IMR-90 (cell line): ENCODE measurements at regions not wholly inside any gene's neighbourhood (a gene's known extent, or its start where the extent isn't known, plus 50 kb on each side); places are given as distances from the start of the nearest gene placed in this dataset.

Source experiments
- ATAC-seq: fragments of 200-7000 bp; cut with Tn5 transposase; 2 replicates; pipeline ENCODE4 v1.9.1; 2020; ENCODE audit warnings: low read depth, mild to moderate bottlenecking, moderate library complexity
- BruUV-seq: library from RNA; stranded (reverse); fragments of 400-500 nt; replicated peaks from 2 replicates; lab custom pipeline; 2021; lab: Mats Ljungman, UMichigan
- CTCF ChIA-PET: fragments of 300-600 bp; formaldehyde crosslinking; extraction: SDS; loops from one replicate; lab custom pipeline; 2021; ENCODE audit warnings: antibody characterized with exemption; lab: Yijun Ruan, JAX
- POLR2A ChIA-PET: fragments of 300-600 bp; sonication (Branson Sonifier 250); formaldehyde crosslinking; loops from one replicate; lab custom pipeline; 2022; ENCODE audit warnings: antibody characterized with exemption; ENCODE audit not compliant: unreplicated experiment; lab: Charles Lee
- DNase-seq: peaks from one replicate; pipeline ENCODE4 v3.0.0; 2013
- H2AFZ ChIP-seq: replicated peaks from 2 replicates; pipeline ENCODE3; 2013; ENCODE audit warnings: low read length, mild to moderate bottlenecking; ENCODE audit not compliant: poor library complexity
- H2AK5ac ChIP-seq: 2 replicates; pipeline ENCODE4 v1.6.1; 2013; ENCODE audit warnings: low read depth, low read length, inconsistent platforms
- H2AK9ac ChIP-seq: replicated peaks from 2 replicates; pipeline ENCODE3; 2013; ENCODE audit warnings: mild to moderate bottlenecking, low read depth, low read length, moderate library complexity; ENCODE audit not compliant: poor library complexity
- H2BK120ac ChIP-seq: 2 replicates; pipeline ENCODE4 v1.6.1; 2013; ENCODE audit warnings: low read depth, low read length, inconsistent platforms
- H2BK15ac ChIP-seq: 3 replicates; pipeline ENCODE4 v1.6.1; 2013; ENCODE audit warnings: low read depth, low read length, inconsistent platforms
- H2BK20ac ChIP-seq: 2 replicates; pipeline ENCODE4 v1.6.1; 2013; ENCODE audit warnings: low read depth, mild to moderate bottlenecking, inconsistent platforms, low read length, moderate library complexity
- H2BK5ac ChIP-seq: 2 replicates; pipeline ENCODE4 v1.6.1; 2013; ENCODE audit warnings: mild to moderate bottlenecking, low read depth, low read length, inconsistent platforms; ENCODE audit not compliant: poor library complexity, severe bottlenecking
- H3K14ac ChIP-seq: replicated peaks from 2 replicates; pipeline ENCODE4 v1.6.1; 2013; ENCODE audit warnings: low read depth, low read length, inconsistent platforms
- H3K18ac ChIP-seq: 2 replicates; pipeline ENCODE4 v1.6.1; 2013; ENCODE audit warnings: low read depth, low read length, control low read depth
- H3K23ac ChIP-seq: 2 replicates; pipeline ENCODE4 v1.6.1; 2013; ENCODE audit warnings: low read depth, low read length, inconsistent platforms
- H3K27ac ChIP-seq: 2 replicates; pipeline ENCODE4 v1.5.1; 2013; ENCODE audit warnings: mild to moderate bottlenecking, control low read depth, low read length; ENCODE audit not compliant: insufficient read depth
- H3K27me3 ChIP-seq: 2 replicates; pipeline ENCODE4 v1.6.1; 2013; ENCODE audit warnings: low read length; ENCODE audit not compliant: control insufficient read depth, insufficient read depth
- H3K36me3 ChIP-seq: 2 replicates; pipeline ENCODE4 v1.6.1; 2013; ENCODE audit warnings: low read length, mixed read lengths; ENCODE audit not compliant: control insufficient read depth, insufficient read depth
- H3K4ac ChIP-seq: 2 replicates; pipeline ENCODE4 v1.6.1; 2013; ENCODE audit warnings: low read depth, low read length, inconsistent platforms
- H3K4me1 ChIP-seq: 2 replicates; pipeline ENCODE4 v1.6.1; 2013; ENCODE audit warnings: low read length, mixed read lengths; ENCODE audit not compliant: control insufficient read depth, insufficient read depth
- H3K4me2 ChIP-seq: 2 replicates; pipeline ENCODE4 v1.6.1; 2013; ENCODE audit warnings: low read depth, mild to moderate bottlenecking, control low read depth, low read length, moderate library complexity
- H3K4me3 ChIP-seq: 2 replicates; pipeline ENCODE4 v1.5.1; 2013; ENCODE audit warnings: low read depth, mild to moderate bottlenecking, control low read depth, low read length, moderate library complexity; ENCODE audit not compliant: insufficient read depth
- H3K56ac ChIP-seq: 2 replicates; pipeline ENCODE4 v1.6.1; 2013; ENCODE audit warnings: low read length, inconsistent platforms; ENCODE audit not compliant: insufficient read depth; ENCODE audit errors: extremely low read depth
- H3K79me1 ChIP-seq, 2 experiments: 2 replicates each; pipeline ENCODE4 v1.6.1; 2013; ENCODE audit warnings: low read length in 2 of 2, inconsistent platforms in 1 of 2, low read depth in 1 of 2
- H3K9ac ChIP-seq: 2 replicates; pipeline ENCODE4 v1.6.1; 2013; ENCODE audit warnings: low read depth, low read length, control low read depth
- H3K9me1 ChIP-seq: 2 replicates; pipeline ENCODE4 v1.6.1; 2013; ENCODE audit warnings: low read length, inconsistent platforms; ENCODE audit not compliant: insufficient read depth
- H3K9me3 ChIP-seq: 2 replicates; pipeline ENCODE4 v1.6.1; 2013; ENCODE audit warnings: low read length; ENCODE audit not compliant: control insufficient read depth, insufficient read depth
- H4K20me1 ChIP-seq: 2 replicates; pipeline ENCODE4 v1.6.1; 2013; ENCODE audit warnings: low read length, inconsistent platforms; ENCODE audit not compliant: insufficient read depth
- H4K5ac ChIP-seq: 2 replicates; pipeline ENCODE4 v1.6.1; 2013; ENCODE audit warnings: mild to moderate bottlenecking, low read depth, low read length, control low read depth
- H4K8ac ChIP-seq, 2 experiments: 2 replicates each; pipeline ENCODE4 v1.6.1; 2013; ENCODE audit warnings: low read depth in 2 of 2, low read length in 2 of 2, control low read depth in 1 of 2, inconsistent platforms in 1 of 2
- H4K91ac ChIP-seq: 2 replicates; pipeline ENCODE4 v1.6.1; 2013; ENCODE audit warnings: low read depth, low read length, inconsistent platforms; ENCODE audit not compliant: insufficient read depth
- CEBPB ChIP-seq: IDR thresholded peaks from 2 replicates; pipeline ENCODE4 v1.6.1; 2012; ENCODE audit warnings: low read depth, low read length, improper control_type of control experiment
- CHD1 ChIP-seq: IDR thresholded peaks from 2 replicates; pipeline ENCODE4 v1.6.1; 2012; ENCODE audit warnings: low read depth, low read length, improper control_type of control experiment
- FOS ChIP-seq: fragments of 150-350 bp; IDR thresholded peaks from 2 replicates; pipeline ENCODE4 v1.6.1; 2016; ENCODE audit warnings: low read depth, low read length
- MAZ ChIP-seq: IDR thresholded peaks from 2 replicates; pipeline ENCODE4 v1.6.1; 2012; ENCODE audit warnings: low read depth, mild to moderate bottlenecking, low read length, improper control_type of control experiment, moderate library complexity, borderline replicate concordance
- MXI1 ChIP-seq: IDR thresholded peaks from 2 replicates; pipeline ENCODE4 v1.6.1; 2012; ENCODE audit warnings: low read depth, mild to moderate bottlenecking, low read length, moderate library complexity, borderline replicate concordance
- NFE2L2 ChIP-seq: fragments of 150-350 bp; IDR thresholded peaks from 2 replicates; pipeline ENCODE4 v1.6.1; 2016; ENCODE audit warnings: low read depth, mild to moderate bottlenecking, low read length
- POLR2A ChIP-seq: IDR thresholded peaks from 2 replicates; pipeline ENCODE4 v1.6.1; 2012; ENCODE audit warnings: mild to moderate bottlenecking, low read depth, low read length
- RAD21 ChIP-seq: IDR thresholded peaks from 2 replicates; pipeline ENCODE4 v1.6.1; 2012; ENCODE audit warnings: low read length, improper control_type of control experiment
- RFX5 ChIP-seq: IDR thresholded peaks from 2 replicates; pipeline ENCODE4 v1.8.0; 2012; ENCODE audit warnings: low read depth, mild to moderate bottlenecking, low read length, moderate library complexity
- SMC3 ChIP-seq: fragments of 150-350 bp; IDR thresholded peaks from 2 replicates; pipeline ENCODE4 v1.6.1; 2016; ENCODE audit warnings: low read depth, mild to moderate bottlenecking, antibody characterized with exemption, low read length, moderate library complexity
- WGBS, 2 experiments: methylation state at CpG; one replicate each; pipeline versions ENCODE4 v1.1.5 to v1.1.7; 2013; ENCODE audit warnings: missing lambda C conversion rate in 2 of 2; ENCODE audit not compliant: insufficient read length in 1 of 2; ENCODE audit errors: extremely low coverage in 2 of 2; 5-methylcytosine and 5-hydroxymethylcytosine counted together
- dilution Hi-C: fragments of 300-500 bp; cut with HindIII; formaldehyde crosslinking; loops from one replicate; pipeline ENCODE4 v1.14.3; 2018; ENCODE audit warnings: low sequenced_read_pairs; ENCODE audit not compliant: unreplicated experiment
- in situ Hi-C: fragments of 300-500 bp; cut with MboI; formaldehyde crosslinking; loops from 3 replicates; pipeline ENCODE4 v1.14.3; 2019; ENCODE audit warnings: low sequenced_read_pairs, inconsistent platforms, mixed read lengths
- intact Hi-C: fragments of 100-400 bp; cut with micrococcal nuclease; formaldehyde crosslinking; loops from 2 replicates; pipeline ENCODE4 v1.10.0; 2022
- TF ChIP-seq, protein P1 (sequence below): fragments of 150-350 bp; IDR thresholded peaks from 2 replicates; pipeline ENCODE4 v1.6.1; 2016; ENCODE audit warnings: low read depth, mild to moderate bottlenecking, low read length, moderate library complexity, borderline replicate concordance

DNA sequence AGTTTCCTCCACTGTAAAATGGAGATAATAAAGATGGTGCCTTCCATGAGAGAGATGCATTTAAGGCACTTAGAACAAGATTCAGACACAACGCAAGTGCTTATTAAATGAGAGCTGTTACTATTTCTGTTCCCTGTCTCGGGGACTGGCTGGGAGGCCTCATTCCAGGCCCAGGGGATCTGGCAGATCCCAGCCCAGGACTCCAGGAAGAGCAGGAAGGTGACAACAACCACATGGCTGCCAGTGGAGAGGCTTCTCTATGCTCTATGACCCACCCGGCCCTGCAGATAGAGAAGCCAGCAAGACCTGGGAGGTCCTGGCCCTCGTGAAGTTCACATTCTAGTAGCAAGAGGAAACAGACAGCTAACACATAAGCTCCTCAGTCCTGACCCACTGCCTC, 175.5 kb downstream of the ACTL8 start:
- Histone ChIP-seq H3K9ac (no peak overlapping the region), H3K56ac (no peak overlapping the region), H3K79me1 (no peaks in the 10 kb centered on the region), H3K23ac (no peak overlapping the region), H2BK20ac (no peak overlapping the region), H2BK120ac (no peak overlapping the region), H3K36me3 (no peaks in the 10 kb centered on the region), H3K9me1 (no peaks in the 10 kb centered on the region), H3K4ac (no peak overlapping the region), H2BK5ac (no peak overlapping the region), H3K14ac (no peak overlapping the region), H3K18ac (no peak overlapping the region), H3K27me3 (peaks cover 8% of the 10 kb centered on the region), H2AK9ac (no peak overlapping the region), H2BK15ac (no peak overlapping the region), H2AK5ac (no peak overlapping the region), H4K20me1 (no peaks in the 10 kb centered on the region), H4K8ac (no peak overlapping the region), H3K27ac (no peak overlapping the region), H3K4me2 (no peak overlapping the region), H4K5ac (no peak overlapping the region), H3K4me1 (no peaks in the 10 kb centered on the region), H4K91ac (no peak overlapping the region), H2AFZ (no peak overlapping the region), H3K9me3 (no peaks in the 10 kb centered on the region), H3K4me3 (no peak overlapping the region)
- no CpG with 5 or more reads among the region's 4 CpGs for WGBS, 2 experiments
- CTCF ChIA-PET, result no interaction called here
- TF ChIP-seq, protein P1, sequence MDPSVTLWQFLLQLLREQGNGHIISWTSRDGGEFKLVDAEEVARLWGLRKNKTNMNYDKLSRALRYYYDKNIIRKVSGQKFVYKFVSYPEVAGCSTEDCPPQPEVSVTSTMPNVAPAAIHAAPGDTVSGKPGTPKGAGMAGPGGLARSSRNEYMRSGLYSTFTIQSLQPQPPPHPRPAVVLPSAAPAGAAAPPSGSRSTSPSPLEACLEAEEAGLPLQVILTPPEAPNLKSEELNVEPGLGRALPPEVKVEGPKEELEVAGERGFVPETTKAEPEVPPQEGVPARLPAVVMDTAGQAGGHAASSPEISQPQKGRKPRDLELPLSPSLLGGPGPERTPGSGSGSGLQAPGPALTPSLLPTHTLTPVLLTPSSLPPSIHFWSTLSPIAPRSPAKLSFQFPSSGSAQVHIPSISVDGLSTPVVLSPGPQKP, result no peak
- TF ChIP-seq MAZ, result no peak
- TF ChIP-seq SMC3, result no peak
- no peak for TF ChIP-seq RFX5
- no peak for TF ChIP-seq MXI1
- no peak for TF ChIP-seq CEBPB
- TF ChIP-seq FOS, result no peak
- TF ChIP-seq RAD21, result no peak
- no peak for TF ChIP-seq POLR2A
- TF ChIP-seq CHD1, result no peak
- no peak for TF ChIP-seq NFE2L2
- no TSS peak for BruUV-seq
- intact Hi-C loops, result no loop called here
- dilution Hi-C loops, result no loop called here
- no peak for ATAC-seq
- DNase-seq, result no peak
- POLR2A ChIA-PET, result no interaction called here
- in situ Hi-C loops, result no loop called here
